ENCODE measurements at regions not wholly inside any gene's neighbourhood (a gene's known extent, or its start where the extent isn't known, plus 50 kb on each side); places are given as distances from the start of the nearest gene placed in this dataset.

- TF ChIP-seq, protein P1, sequence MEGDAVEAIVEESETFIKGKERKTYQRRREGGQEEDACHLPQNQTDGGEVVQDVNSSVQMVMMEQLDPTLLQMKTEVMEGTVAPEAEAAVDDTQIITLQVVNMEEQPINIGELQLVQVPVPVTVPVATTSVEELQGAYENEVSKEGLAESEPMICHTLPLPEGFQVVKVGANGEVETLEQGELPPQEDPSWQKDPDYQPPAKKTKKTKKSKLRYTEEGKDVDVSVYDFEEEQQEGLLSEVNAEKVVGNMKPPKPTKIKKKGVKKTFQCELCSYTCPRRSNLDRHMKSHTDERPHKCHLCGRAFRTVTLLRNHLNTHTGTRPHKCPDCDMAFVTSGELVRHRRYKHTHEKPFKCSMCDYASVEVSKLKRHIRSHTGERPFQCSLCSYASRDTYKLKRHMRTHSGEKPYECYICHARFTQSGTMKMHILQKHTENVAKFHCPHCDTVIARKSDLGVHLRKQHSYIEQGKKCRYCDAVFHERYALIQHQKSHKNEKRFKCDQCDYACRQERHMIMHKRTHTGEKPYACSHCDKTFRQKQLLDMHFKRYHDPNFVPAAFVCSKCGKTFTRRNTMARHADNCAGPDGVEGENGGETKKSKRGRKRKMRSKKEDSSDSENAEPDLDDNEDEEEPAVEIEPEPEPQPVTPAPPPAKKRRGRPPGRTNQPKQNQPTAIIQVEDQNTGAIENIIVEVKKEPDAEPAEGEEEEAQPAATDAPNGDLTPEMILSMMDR (conservative IDR thresholded peaks at IDR 0.05; ENCODE audit: low read depth, low read length) = no peak
- TF ChIP-seq EZH2 (IDR thresholded peaks at IDR 0.05; ENCODE audit: low read length, unreplicated experiment) = no peak
- no peak for TF ChIP-seq EZH2phosphoT487 (IDR thresholded peaks at IDR 0.05; ENCODE audit: borderline replicate concordance, low read length)
Measured at GRCh38 chr2:193885419-193885818, 1690.7 kb upstream of the TMEFF2 start.
